ENCODE measurements at regions not wholly inside any gene's neighbourhood (a gene's known extent, or its start where the extent isn't known, plus 50 kb on each side); places are given as distances from the start of the nearest gene placed in this dataset.

DNA sequence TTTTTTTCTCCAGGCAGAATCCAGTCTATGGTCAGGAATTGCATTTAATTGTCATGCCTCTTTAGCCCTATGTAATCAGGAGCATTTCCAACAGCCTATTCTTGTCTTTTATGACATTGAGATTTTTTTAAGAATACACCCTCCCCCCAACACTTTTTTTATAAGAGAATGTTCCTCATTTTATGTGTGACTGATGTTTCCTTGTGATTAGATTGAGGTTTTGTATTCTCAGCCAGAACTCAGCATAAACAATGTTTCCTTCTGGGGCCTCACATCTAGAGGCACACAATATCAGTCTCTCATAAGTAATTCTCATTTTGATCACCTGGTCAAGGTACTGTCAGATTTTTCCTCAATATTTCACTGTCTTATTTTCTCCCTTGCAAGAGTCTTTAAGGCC, 193.4 kb upstream of the PDE1C start:
- TF ChIP-seq POLR2AphosphoS5 (IDR thresholded peaks at IDR 0.05): no peak
- TF ChIP-seq, protein P1, sequence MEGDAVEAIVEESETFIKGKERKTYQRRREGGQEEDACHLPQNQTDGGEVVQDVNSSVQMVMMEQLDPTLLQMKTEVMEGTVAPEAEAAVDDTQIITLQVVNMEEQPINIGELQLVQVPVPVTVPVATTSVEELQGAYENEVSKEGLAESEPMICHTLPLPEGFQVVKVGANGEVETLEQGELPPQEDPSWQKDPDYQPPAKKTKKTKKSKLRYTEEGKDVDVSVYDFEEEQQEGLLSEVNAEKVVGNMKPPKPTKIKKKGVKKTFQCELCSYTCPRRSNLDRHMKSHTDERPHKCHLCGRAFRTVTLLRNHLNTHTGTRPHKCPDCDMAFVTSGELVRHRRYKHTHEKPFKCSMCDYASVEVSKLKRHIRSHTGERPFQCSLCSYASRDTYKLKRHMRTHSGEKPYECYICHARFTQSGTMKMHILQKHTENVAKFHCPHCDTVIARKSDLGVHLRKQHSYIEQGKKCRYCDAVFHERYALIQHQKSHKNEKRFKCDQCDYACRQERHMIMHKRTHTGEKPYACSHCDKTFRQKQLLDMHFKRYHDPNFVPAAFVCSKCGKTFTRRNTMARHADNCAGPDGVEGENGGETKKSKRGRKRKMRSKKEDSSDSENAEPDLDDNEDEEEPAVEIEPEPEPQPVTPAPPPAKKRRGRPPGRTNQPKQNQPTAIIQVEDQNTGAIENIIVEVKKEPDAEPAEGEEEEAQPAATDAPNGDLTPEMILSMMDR (IDR thresholded peaks at IDR 0.05 in 8 of 11, conservative IDR thresholded peaks at IDR 0.05 in 3 of 11): no peak

All from spleen (tissue), 7 donors.